GM12891 (cell line): ENCODE measurements at regions not wholly inside any gene's neighbourhood (a gene's known extent, or its start where the extent isn't known, plus 50 kb on each side); places are given as distances from the start of the nearest gene placed in this dataset.

Experiments
- PAX5 ChIP-seq: IDR thresholded peaks from 2 replicates; pipeline ENCODE4 v1.6.1; 2011; ENCODE audit warnings: low read length, moderate library complexity, mild to moderate bottlenecking; ENCODE audit not compliant: insufficient read depth, severe bottlenecking
- POLR2A ChIP-seq: IDR thresholded peaks from 2 replicates; pipeline ENCODE4 v1.6.1; 2011; ENCODE audit warnings: low read depth, low read length, control low read depth

- TF ChIP-seq PAX5 = no peak
- TF ChIP-seq POLR2A = no peak
These were observed 365.3 kb upstream of the ERCC4 start for GRCh38 chr16:13554643-13555042.
